Stimulated activated CD4-positive, alpha-beta T cell treated with anti-CD3 and anti-CD28 coated beads, Interleukin-12 subunit alpha, Interleukin-12 subunit beta, amount 100 ng/mL, for 48 hours (primary cell): ENCODE measurements at regions not wholly inside any gene's neighbourhood (a gene's known extent, or its start where the extent isn't known, plus 50 kb on each side); places are given as distances from the start of the nearest gene placed in this dataset.
"Not testable (repeated sequence)": the region's sequence is repeated elsewhere in the genome, so short reads cannot be mapped to it uniquely, and the experiment has no call there.

Experiments
- DNase-seq, 3 donors: peaks; one replicate each; pipeline ENCODE4 v3.0.0-alpha.2; 2020; ENCODE audit warnings: low read depth in 2 of 3, low spot score in 1 of 3

- no peak for DNase-seq
Observed at GRCh38 chr5:2005101-2006041, 122.6 kb upstream of the IRX4 start.

GRCh38 chr5:2003690-2004365 lies 121.1 kb upstream of the IRX4 start:
- no peak for DNase-seq

- DNase-seq, result no peak
Observed at GRCh38 chr5:2003206-2003605, 120.5 kb upstream of the IRX4 start.

- no peak for DNase-seq
Observed at GRCh38 chr5:2001300-2001699, 118.6 kb upstream of the IRX4 start.

- no peak for DNase-seq
Observed at GRCh38 chr5:2000591-2000990, 117.9 kb upstream of the IRX4 start.

GRCh38 chr5:1999794-2000193 lies 117.1 kb upstream of the IRX4 start:
- no peak for DNase-seq

- no peak for DNase-seq
Observed at GRCh38 chr5:1998716-1999317, 116.1 kb upstream of the IRX4 start.

GRCh38 chr5:1998348-1998669 lies 115.6 kb upstream of the IRX4 start:
- no peak for DNase-seq

- no peak for DNase-seq
Observed at GRCh38 chr5:1997640-1998347, 115.1 kb upstream of the IRX4 start.

GRCh38 chr5:1995491-1995890 lies 112.8 kb upstream of the IRX4 start:
- DNase-seq, result no peak

GRCh38 chr5:1987471-1987870 lies 104.7 kb upstream of the IRX4 start:
- DNase-seq, result no peak

- no peak for DNase-seq
Observed at GRCh38 chr5:1985781-1986180, 103.1 kb upstream of the IRX4 start.

- no peak for DNase-seq
Observed at GRCh38 chr5:1983919-1984695, 101.4 kb upstream of the IRX4 start.

GRCh38 chr5:1983401-1983800 lies 100.7 kb upstream of the IRX4 start:
- DNase-seq, result no peak

- not testable (repeated sequence) for DNase-seq
Observed at GRCh38 chr5:1982561-1982960, 99.8 kb upstream of the IRX4 start.

GRCh38 chr5:1975898-1976765 lies 93.4 kb upstream of the IRX4 start:
- no peak for DNase-seq

- DNase-seq, result no peak
Observed at GRCh38 chr5:1975406-1975715, 92.6 kb upstream of the IRX4 start.

- no peak for DNase-seq
Observed at GRCh38 chr5:1974501-1975405, 92.0 kb upstream of the IRX4 start.

GRCh38 chr5:1974081-1974480 lies 91.4 kb upstream of the IRX4 start:
- no peak for DNase-seq
